ENCODE measurements at regions not wholly inside any gene's neighbourhood (a gene's known extent, or its start where the extent isn't known, plus 50 kb on each side); places are given as distances from the start of the nearest gene placed in this dataset.
A peak's percentile ranks its signal among the peaks of the same experiment; 100 is the strongest.

GRCh38 chr18:42414756-42415454 is 459.9 kb downstream of the PIK3C3 start:
- TF ChIP-seq GABPA (IDR thresholded peaks at IDR 0.05; ENCODE audit: low read depth): no peak
- TF ChIP-seq NFIC (IDR thresholded peaks at IDR 0.05; ENCODE audit: borderline replicate concordance): no peak
- TF ChIP-seq FOXM1 (IDR thresholded peaks at IDR 0.05; ENCODE audit: low read depth): no peak
- no peak for TF ChIP-seq USF1 (IDR thresholded peaks at IDR 0.05; ENCODE audit: borderline replicate concordance, low read depth)
- no peak for TF ChIP-seq FOSL2 (IDR thresholded peaks at IDR 0.05; ENCODE audit: borderline replicate concordance, low read depth)
- H3K4me3 ChIP-seq (ENCODE audit: low read depth in 2 of 2, low read length in 1 of 2): no peak overlapping the region
- no peak for DNase-seq
- H3F3A ChIP-seq (replicated peaks; ENCODE audit: insufficient read depth): no peaks in the 10 kb centered on the region
- WGBS (ENCODE audit: low lambda C conversion rate): 30% methylated on average over 7 of the region's 7 CpGs
- no peaks in the 10 kb centered on the region for H3K4me1 ChIP-seq (ENCODE audit: control insufficient read depth in 1 of 2, insufficient read depth in 2 of 2, low read depth in 1 of 2, low read length in 1 of 2)
- H3K9ac ChIP-seq: no peak overlapping the region
- H2AFZ ChIP-seq (ENCODE audit: low read depth): no peak overlapping the region
- no peaks in the 10 kb centered on the region for H4K20me1 ChIP-seq (ENCODE audit: insufficient read depth)
- no peaks in the 10 kb centered on the region for H3K36me3 ChIP-seq (replicated peaks in 1 of 2; ENCODE audit: control insufficient read depth in 1 of 2, insufficient read depth in 2 of 2, low read length in 1 of 2)
- no peaks in the 10 kb centered on the region for H3K79me2 ChIP-seq (ENCODE audit: insufficient read depth)
- H3K4me2 ChIP-seq: no peak overlapping the region
- no peaks in the 10 kb centered on the region for H3K27me3 ChIP-seq (ENCODE audit: insufficient read depth)
- H3K27ac ChIP-seq (ENCODE audit: low read depth in 2 of 2, low read length in 1 of 2): peak overlapping the region in 1 of 2 experiments; percentile 38; a peak in 1 of 4 replicates
- H3K9me2 ChIP-seq: no peaks in the 10 kb centered on the region
- POLR2A ChIA-PET: no interaction called here
- H3K9me3 ChIP-seq: no peaks in the 10 kb centered on the region
- CTCF ChIA-PET: interaction anchor here (0.7 kb wide), 1 partner anchor 167 kb away, joined by 3 read pairs; no protein-coding TSS in a partner anchor

GRCh38 chr18:42417189-42417588 is 462.2 kb downstream of the PIK3C3 start:
- WGBS (ENCODE audit: low lambda C conversion rate): 39% methylated on average over 5 of the region's 5 CpGs
- no peak for DNase-seq

More at GRCh38 chr18:42417189-42417588, 462.2 kb downstream of the PIK3C3 start:
- Histone ChIP-seq H3K27me3 (ENCODE audit: insufficient read depth) (no peaks in the 10 kb centered on the region), H2AFZ (ENCODE audit: low read depth) (no peak overlapping the region), H3F3A (replicated peaks; ENCODE audit: insufficient read depth) (no peaks in the 10 kb centered on the region), H3K27ac (ENCODE audit: low read depth in 2 of 2, low read length in 1 of 2) (no peak overlapping the region), H3K36me3 (replicated peaks in 1 of 2; ENCODE audit: control insufficient read depth in 1 of 2, insufficient read depth in 2 of 2, low read length in 1 of 2) (no peaks in the 10 kb centered on the region), H3K79me2 (ENCODE audit: insufficient read depth) (no peaks in the 10 kb centered on the region), H3K4me2 (no peak overlapping the region), H3K4me1 (ENCODE audit: control insufficient read depth in 1 of 2, insufficient read depth in 2 of 2, low read depth in 1 of 2, low read length in 1 of 2) (no peaks in the 10 kb centered on the region), H3K9me3 (no peaks in the 10 kb centered on the region), H4K20me1 (ENCODE audit: insufficient read depth) (no peaks in the 10 kb centered on the region), H3K9ac (no peak overlapping the region), H3K4me3 (ENCODE audit: low read depth in 2 of 2, low read length in 1 of 2) (no peak overlapping the region), H3K9me2 (no peaks in the 10 kb centered on the region)
- ChIA-PET POLR2A (no interaction called here), CTCF (no interaction called here)
- TF ChIP-seq FOXJ3 (CRISPR knock-in tag; IDR thresholded peaks at IDR 0.05): no peak
- no peak for TF ChIP-seq SIN3A (IDR thresholded peaks at IDR 0.05; ENCODE audit: borderline replicate concordance, low read depth, low read length)
- TF ChIP-seq RXRA (IDR thresholded peaks at IDR 0.05; ENCODE audit: borderline replicate concordance, low read depth): no peak
- TF ChIP-seq TAF1 (IDR thresholded peaks at IDR 0.05; ENCODE audit: borderline replicate concordance, low read depth, low read length): no peak
- TF ChIP-seq FOXM1 (IDR thresholded peaks at IDR 0.05; ENCODE audit: low read depth): no peak
- no peak for TF ChIP-seq MAX (IDR thresholded peaks at IDR 0.05; ENCODE audit: low read depth)
- no peak for TF ChIP-seq POLR2AphosphoS5 (IDR thresholded peaks at IDR 0.05; ENCODE audit: low read depth, low read length)
- no peak for TF ChIP-seq IRF3 (IDR thresholded peaks at IDR 0.05; ENCODE audit: low read depth, low read length)
- TF ChIP-seq JUND (IDR thresholded peaks at IDR 0.05): no peak
- TF ChIP-seq CHD2 (IDR thresholded peaks at IDR 0.05; ENCODE audit: low read length, partially characterized antibody): no peak
- no peak for TF ChIP-seq EZH2phosphoT487 (IDR thresholded peaks at IDR 0.05; ENCODE audit: borderline replicate concordance, low read depth)
- no peak for TF ChIP-seq NFIC (IDR thresholded peaks at IDR 0.05; ENCODE audit: borderline replicate concordance)
- TF ChIP-seq GATA2 (CRISPR knock-in tag; IDR thresholded peaks at IDR 0.05): no peak
- TF ChIP-seq USF2 (IDR thresholded peaks at IDR 0.05; ENCODE audit: borderline replicate concordance, low read depth, low read length): no peak
- TF ChIP-seq ZBTB33 (IDR thresholded peaks at IDR 0.05; ENCODE audit: borderline replicate concordance, low read depth): no peak
- no peak for TF ChIP-seq EP300 (IDR thresholded peaks at IDR 0.05; ENCODE audit: borderline replicate concordance in 1 of 2, low read depth in 1 of 2, low read length in 1 of 2)
- TF ChIP-seq RAD21 (IDR thresholded peaks at IDR 0.05; ENCODE audit: low read length): no peak
- no peak for TF ChIP-seq YY1 (IDR thresholded peaks at IDR 0.05; ENCODE audit: low read depth)
- no peak for TF ChIP-seq GABPA (IDR thresholded peaks at IDR 0.05; ENCODE audit: low read depth)
- no peak for TF ChIP-seq MEF2A (IDR thresholded peaks at IDR 0.05; ENCODE audit: borderline replicate concordance, low read depth)
